HCT116 (cell line): ENCODE measurements at regions not wholly inside any gene's neighbourhood (a gene's known extent, or its start where the extent isn't known, plus 50 kb on each side); places are given as distances from the start of the nearest gene placed in this dataset.

Experiments
- CEBPB ChIP-seq: IDR thresholded peaks from 2 replicates; pipeline ENCODE4 v1.6.1; 2012; ENCODE audit warnings: low read depth
- CTCF ChIP-seq, 3 experiments: fragments of 200-600 bp in 1 of 3; sonication (generic) in 1 of 3; IDR thresholded peaks in 2 of 3; conservative IDR thresholded peaks in 1 of 3; 2 replicates each; pipeline ENCODE4 v1.5.1; 2012 to 2017; ENCODE audit warnings: low read depth in 2 of 3, low read length in 2 of 3, antibody characterized with exemption in 1 of 3, borderline replicate concordance in 1 of 3, control low read depth in 1 of 3, mild to moderate bottlenecking in 1 of 3, mixed read lengths in 1 of 3, mixed run types in 1 of 3, moderate library complexity in 1 of 3; ENCODE audit not compliant: insufficient read depth in 1 of 3
- ELF1 ChIP-seq: IDR thresholded peaks from 2 replicates; pipeline ENCODE4 v1.6.1; 2012; ENCODE audit warnings: low read depth, borderline replicate concordance
- FOSL1 ChIP-seq: IDR thresholded peaks from 2 replicates; pipeline ENCODE4 v1.6.1; 2012; ENCODE audit warnings: low read depth
- POLR2A ChIP-seq: IDR thresholded peaks from 2 replicates; pipeline ENCODE4 v1.7.0; 2011; ENCODE audit warnings: borderline replicate concordance; ENCODE audit not compliant: insufficient read depth, insufficient read length; ENCODE audit errors: extremely low read depth
- RAD21 ChIP-seq: IDR thresholded peaks from 2 replicates; pipeline ENCODE4 v1.6.1; 2012; ENCODE audit warnings: low read depth, mild to moderate bottlenecking
- REST ChIP-seq: IDR thresholded peaks from 2 replicates; pipeline ENCODE4 v1.6.1; 2012; ENCODE audit warnings: low read depth
- SP1 ChIP-seq: IDR thresholded peaks from 2 replicates; pipeline ENCODE4 v1.6.1; 2012; ENCODE audit warnings: low read depth

GRCh38 chr12:31210104-31210503 is 115.8 kb downstream of the SINHCAF start:
- TF ChIP-seq CTCF (IDR thresholded peaks at IDR 0.05 in 2 of 3, conservative IDR thresholded peaks at IDR 0.05 in 1 of 3; ENCODE audit: borderline replicate concordance in 1 of 3, insufficient read depth in 1 of 3, low read depth in 2 of 3, low read length in 2 of 3) (no peak), POLR2A (no peak), FOSL1 (no peak), CEBPB (no peak), ELF1 (no peak), SP1 (no peak), REST (no peak), RAD21 (no peak)
